ENCODE measurements at regions not wholly inside any gene's neighbourhood (a gene's known extent, or its start where the extent isn't known, plus 50 kb on each side); places are given as distances from the start of the nearest gene placed in this dataset.

GRCh38 chr3:193756536-193756935 is 163.5 kb downstream of the OPA1 start:
- TF ChIP-seq GATA2 (IDR thresholded peaks at IDR 0.05; ENCODE audit: low read depth, low read length) (no peak), GATA3 (IDR thresholded peaks at IDR 0.05; ENCODE audit: low read depth, low read length) (no peak)

Measured in SH-SY5Y (cell line).